ENCODE measurements at regions not wholly inside any gene's neighbourhood (a gene's known extent, or its start where the extent isn't known, plus 50 kb on each side); places are given as distances from the start of the nearest gene placed in this dataset.
"Not testable (repeated sequence)": the region's sequence is repeated elsewhere in the genome, so short reads cannot be mapped to it uniquely, and the experiment has no call there.

- not testable (repeated sequence) for DNase-seq (ENCODE audit: low read depth)
These were observed 63.5 kb downstream of the UNC93B1 start for GRCh38 chr11:67940440-67940839.

GRCh38 chr11:67938964-67939363 lies 64.9 kb downstream of the UNC93B1 start:
- DNase-seq (ENCODE audit: low read depth): not testable (repeated sequence)

GRCh38 chr11:67938371-67938770 lies 65.5 kb downstream of the UNC93B1 start:
- DNase-seq (ENCODE audit: low read depth): not testable (repeated sequence)

GRCh38 chr11:67923565-67923964 lies 80.3 kb downstream of the UNC93B1 start:
- not testable (repeated sequence) for DNase-seq (ENCODE audit: low read depth)

GRCh38 chr11:67920546-67920945 lies 83.4 kb downstream of the UNC93B1 start:
- DNase-seq (ENCODE audit: low read depth): not testable (repeated sequence)

- not testable (repeated sequence) for DNase-seq (ENCODE audit: low read depth)
These were observed 91.7 kb downstream of the UNC93B1 start for GRCh38 chr11:67912184-67912583.

GRCh38 chr11:67911211-67911610 lies 92.7 kb downstream of the UNC93B1 start:
- DNase-seq (ENCODE audit: low read depth): not testable (repeated sequence)

- not testable (repeated sequence) for DNase-seq (ENCODE audit: low read depth)
These were observed 93.1 kb downstream of the UNC93B1 start for GRCh38 chr11:67910803-67911202.

- DNase-seq (ENCODE audit: low read depth): not testable (repeated sequence)
These were observed 96.9 kb downstream of the UNC93B1 start for GRCh38 chr11:67906969-67907368.

- not testable (repeated sequence) for DNase-seq (ENCODE audit: low read depth)
These were observed 104.4 kb downstream of the UNC93B1 start for GRCh38 chr11:67899462-67899861.

- DNase-seq (ENCODE audit: low read depth): not testable (repeated sequence)
These were observed 110.4 kb downstream of the UNC93B1 start for GRCh38 chr11:67893487-67893886.

- DNase-seq (ENCODE audit: low read depth): not testable (repeated sequence)
These were observed 114.3 kb downstream of the UNC93B1 start for GRCh38 chr11:67889646-67890045.

- not testable (repeated sequence) for DNase-seq (ENCODE audit: low read depth)
These were observed 115.8 kb downstream of the UNC93B1 start for GRCh38 chr11:67888056-67888455.

GRCh38 chr11:67886672-67887071 lies 117.2 kb downstream of the UNC93B1 start:
- not testable (repeated sequence) for DNase-seq (ENCODE audit: low read depth)

GRCh38 chr11:67886207-67886606 lies 117.7 kb downstream of the UNC93B1 start:
- DNase-seq (ENCODE audit: low read depth): not testable (repeated sequence)

- not testable (repeated sequence) for DNase-seq (ENCODE audit: low read depth)
These were observed 118.3 kb downstream of the UNC93B1 start for GRCh38 chr11:67885574-67885973.

GRCh38 chr11:67884761-67885558 lies 118.9 kb downstream of the UNC93B1 start:
- not testable (repeated sequence) for DNase-seq (ENCODE audit: low read depth)

- DNase-seq (ENCODE audit: low read depth): not testable (repeated sequence)
These were observed 119.7 kb downstream of the UNC93B1 start for GRCh38 chr11:67884073-67884757.

GRCh38 chr11:67882304-67882703 lies 121.6 kb downstream of the UNC93B1 start:
- not testable (repeated sequence) for DNase-seq (ENCODE audit: low read depth)

GRCh38 chr11:67881836-67882235 lies 122.1 kb downstream of the UNC93B1 start:
- not testable (repeated sequence) for DNase-seq (ENCODE audit: low read depth)

GRCh38 chr11:67880594-67881196 lies 123.2 kb downstream of the UNC93B1 start:
- DNase-seq (ENCODE audit: low read depth): not testable (repeated sequence)

- not testable (repeated sequence) for DNase-seq (ENCODE audit: low read depth)
These were observed 125.2 kb downstream of the UNC93B1 start for GRCh38 chr11:67878666-67879065.

GRCh38 chr11:67877316-67877715 lies 126.6 kb downstream of the UNC93B1 start:
- not testable (repeated sequence) for DNase-seq (ENCODE audit: low read depth)
